Cardiac fibroblast (primary cell): ENCODE measurements at regions not wholly inside any gene's neighbourhood (a gene's known extent, or its start where the extent isn't known, plus 50 kb on each side); places are given as distances from the start of the nearest gene placed in this dataset.

Source experiments
- DNase-seq, 2 donors: peaks; one replicate each; pipeline versions ENCODE4 v3.0.0 to v3.0.0-alpha.2; 2010; ENCODE audit warnings: low read depth in 2 of 2
- H3K4me3 ChIP-seq, 2 donors: replicated peaks in 1 of 2; 1 replicate in 1 of 2; 2 replicates in 1 of 2; pipeline ENCODE4 v1.5.1; 2011; ENCODE audit warnings: low read depth in 2 of 2, low read length in 2 of 2, mild to moderate bottlenecking in 2 of 2, moderate library complexity in 1 of 2
- CTCF ChIP-seq: IDR thresholded peaks from one replicate; pipeline ENCODE4 v1.5.1; 2011; ENCODE audit warnings: low read depth, mild to moderate bottlenecking, low read length, inconsistent platforms

- no peak for DNase-seq
- H3K4me3 ChIP-seq, result no peak overlapping the region
- TF ChIP-seq CTCF, result no peak
These were observed 417.1 kb upstream of the SALL3 start for GRCh38 chr18:78562531-78562961.

- H3K4me3 ChIP-seq, result no peak overlapping the region
- DNase-seq, result no peak
- no peak for TF ChIP-seq CTCF
These were observed 416.5 kb upstream of the SALL3 start for GRCh38 chr18:78563110-78563509.

- no peak for DNase-seq
- no peak overlapping the region for H3K4me3 ChIP-seq
- no peak for TF ChIP-seq CTCF
These were observed 415.6 kb upstream of the SALL3 start for GRCh38 chr18:78564030-78564429.

GRCh38 chr18:78564518-78564917 lies 415.1 kb upstream of the SALL3 start:
- TF ChIP-seq CTCF, result no peak
- DNase-seq, result no peak
- no peak overlapping the region for H3K4me3 ChIP-seq

GRCh38 chr18:78565240-78565639 lies 414.4 kb upstream of the SALL3 start:
- DNase-seq, result no peak
- TF ChIP-seq CTCF, result no peak
- no peak overlapping the region for H3K4me3 ChIP-seq

GRCh38 chr18:78566065-78566464 lies 413.6 kb upstream of the SALL3 start:
- no peak for TF ChIP-seq CTCF
- no peak for DNase-seq
- no peak overlapping the region for H3K4me3 ChIP-seq

- no peak overlapping the region for H3K4me3 ChIP-seq
- DNase-seq, result no peak
- TF ChIP-seq CTCF, result no peak
These were observed 412.9 kb upstream of the SALL3 start for GRCh38 chr18:78566720-78567119.
